T-cell (primary cell): ENCODE measurements at regions not wholly inside any gene's neighbourhood (a gene's known extent, or its start where the extent isn't known, plus 50 kb on each side); places are given as distances from the start of the nearest gene placed in this dataset.

ENCODE experiments used
- ATAC-seq, 4 experiments: fragments of 200-7000 bp in 3 of 4; fragments of 150-1000 bp in 1 of 4; cut with Tn5 transposase; replicated peaks in 1 of 4; 1 replicate in 3 of 4; 2 replicates in 1 of 4; pipeline ENCODE4 v1.10.0; 2021; ENCODE audit warnings: moderate library complexity in 3 of 4, mild to moderate bottlenecking in 2 of 4, moderate number of reproducible peaks in 1 of 4
- CTCF ChIA-PET, 2 donors: fragments of 300-600 bp; sonication (Branson Sonifier 250); formaldehyde crosslinking; loops; one replicate each; lab custom pipeline; 2022; ENCODE audit warnings: antibody characterized with exemption in 2 of 2; lab: Charles Lee
- POLR2A ChIA-PET, 2 donors: fragments of 300-600 bp; sonication (Branson Sonifier 250); formaldehyde crosslinking; loops; one replicate each; lab custom pipeline; 2022; ENCODE audit warnings: antibody characterized with exemption in 2 of 2; lab: Charles Lee
- DNase-seq, 35 experiments: peaks; one replicate each; pipeline versions ENCODE4 v3.0.0 to v3.0.0-alpha.2; 2013 to 2023
- H3K27ac ChIP-seq: one replicate; pipeline ENCODE4 v1.5.1; 2013; ENCODE audit warnings: low read length
- H3K27me3 ChIP-seq, 2 experiments: replicated peaks in 1 of 2; 1 replicate in 1 of 2; 2 replicates in 1 of 2; pipeline versions ENCODE4 v1.6.1 to v1.7.0; 2013; ENCODE audit warnings: low read length in 1 of 2, mixed read lengths in 1 of 2; ENCODE audit not compliant: control insufficient read depth in 2 of 2, insufficient read depth in 2 of 2; ENCODE audit errors: extremely low read depth in 1 of 2
- H3K36me3 ChIP-seq, 2 donors: 1 replicate in 1 of 2; 2 replicates in 1 of 2; pipeline versions ENCODE4 v1.6.1 to v1.7.0; 2013; ENCODE audit warnings: low read length in 1 of 2; ENCODE audit not compliant: control insufficient read depth in 2 of 2, insufficient read depth in 1 of 2; ENCODE audit errors: extremely low read depth in 1 of 2
- H3K4me1 ChIP-seq, 2 experiments: 1 replicate in 1 of 2; 2 replicates in 1 of 2; pipeline versions ENCODE4 v1.6.1 to v1.7.0; 2013; ENCODE audit warnings: low read length in 2 of 2, mixed read lengths in 1 of 2; ENCODE audit not compliant: insufficient read depth in 2 of 2, control insufficient read depth in 1 of 2; ENCODE audit errors: extremely low read depth in 1 of 2
- H3K4me3 ChIP-seq, 2 donors: 1 replicate in 1 of 2; 2 replicates in 1 of 2; pipeline versions ENCODE4 v1.5.1 to v1.7.0; 2013; ENCODE audit warnings: mild to moderate bottlenecking in 2 of 2, low read length in 1 of 2, moderate library complexity in 1 of 2; ENCODE audit not compliant: control insufficient read depth in 1 of 2; ENCODE audit errors: extremely low read depth in 1 of 2
- H3K9me3 ChIP-seq: 2 replicates; pipeline ENCODE4 v1.7.0; 2013
- H3K27ac Mint-ChIP-seq, 2 donors: one replicate each; pipeline ENCODE4 v1.8.0; 2020 to 2021; ENCODE audit warnings: mild to moderate bottlenecking in 2 of 2, mixed read lengths in 2 of 2
- H3K27me3 Mint-ChIP-seq, 2 donors: one replicate each; pipeline ENCODE4 v1.8.0; 2021 to 2022; ENCODE audit warnings: mixed read lengths in 2 of 2
- H3K36me3 Mint-ChIP-seq: one replicate; pipeline ENCODE4 v1.8.0; 2021; ENCODE audit warnings: mixed read lengths
- H3K4me1 Mint-ChIP-seq, 3 donors: one replicate each; pipeline ENCODE4 v1.8.0; 2020 to 2022; ENCODE audit warnings: mixed read lengths in 3 of 3, mild to moderate bottlenecking in 1 of 3
- H3K4me3 Mint-ChIP-seq, 3 donors: one replicate each; pipeline ENCODE4 v1.8.0; 2020 to 2022; ENCODE audit warnings: mild to moderate bottlenecking in 3 of 3, mixed read lengths in 3 of 3, moderate library complexity in 3 of 3
- H3K9me3 Mint-ChIP-seq, 3 donors: one replicate each; pipeline ENCODE4 v1.8.0; 2020 to 2022; ENCODE audit warnings: mixed read lengths in 3 of 3
- whole genome bisulfite sequencing: methylation state at CpG from one replicate; pipeline ENCODE4 v1.1.5; 2013; ENCODE audit warnings: missing lambda C conversion rate; ENCODE audit not compliant: insufficient coverage; 5-methylcytosine and 5-hydroxymethylcytosine counted together

- Mint-ChIP-seq H3K36me3 (no peaks in the 10 kb centered on the region), H3K4me1 (peaks cover 0 to 4% (median 3%) of the 10 kb centered on the region in 3 donors), H3K27me3 (no peaks in the 10 kb centered on the region), H3K27ac (no peak overlapping the region), H3K9me3 (no peaks in the 10 kb centered on the region), H3K4me3 (no peak overlapping the region)
- DNase-seq (no peak), ATAC-seq (no peak)
- WGBS, result no CpG with 5 or more reads among the region's 1 CpG
- Histone ChIP-seq H3K27ac (no peak overlapping the region), H3K4me3 (no peak overlapping the region), H3K9me3 (no peaks in the 10 kb centered on the region), H3K36me3 (no peaks in the 10 kb centered on the region), H3K27me3 (no peaks in the 10 kb centered on the region), H3K4me1 (no peaks in the 10 kb centered on the region)
- ChIA-PET POLR2A (no interaction called here), CTCF (no interaction called here)
Observed at GRCh38 chr1:192901500-192901899, 92.7 kb downstream of the RGS2 start.

- no CpG with 5 or more reads among the region's 5 CpGs for WGBS
- H3K4me1 ChIP-seq, result no peaks in the 10 kb centered on the region
- DNase-seq (no peak), ATAC-seq (no peak)
- no peak overlapping the region for H3K27ac Mint-ChIP-seq
- no peaks in the 10 kb centered on the region for H3K36me3 ChIP-seq
- H3K4me3 Mint-ChIP-seq, result no peak overlapping the region
- H3K27me3 ChIP-seq, result no peaks in the 10 kb centered on the region
- no peaks in the 10 kb centered on the region for H3K36me3 Mint-ChIP-seq
- peaks cover 0 to 4% (median 3%) of the 10 kb centered on the region in 3 donors for H3K4me1 Mint-ChIP-seq
- H3K27ac ChIP-seq, result no peak overlapping the region
- ChIA-PET POLR2A (no interaction called here), CTCF (no interaction called here)
- H3K9me3 ChIP-seq, result no peaks in the 10 kb centered on the region
- no peak overlapping the region for H3K4me3 ChIP-seq
- H3K9me3 Mint-ChIP-seq, result no peaks in the 10 kb centered on the region
- no peaks in the 10 kb centered on the region for H3K27me3 Mint-ChIP-seq
Observed at GRCh38 chr1:192903142-192903541, 94.3 kb downstream of the RGS2 start.

GRCh38 chr1:192904438-192904895 is 95.6 kb downstream of the RGS2 start:
- no peak overlapping the region for H3K4me3 Mint-ChIP-seq

GRCh38 chr1:192905049-192905448 is 96.2 kb downstream of the RGS2 start:
- H3K27me3 Mint-ChIP-seq, result no peaks in the 10 kb centered on the region
- Histone ChIP-seq H3K4me3 (no peak overlapping the region), H3K36me3 (no peaks in the 10 kb centered on the region), H3K4me1 (no peaks in the 10 kb centered on the region), H3K27ac (no peak overlapping the region), H3K27me3 (no peaks in the 10 kb centered on the region), H3K9me3 (no peaks in the 10 kb centered on the region)
- H3K4me1 Mint-ChIP-seq, result peaks cover 0 to 4% (median 3%) of the 10 kb centered on the region in 3 donors
- H3K9me3 Mint-ChIP-seq, result no peaks in the 10 kb centered on the region
- H3K27ac Mint-ChIP-seq, result no peak overlapping the region
- DNase-seq (no peak), ATAC-seq (no peak)
- H3K4me3 Mint-ChIP-seq, result no peak overlapping the region
- ChIA-PET CTCF (interaction anchor here in 1 of 2 donors (0.5 kb wide), 1 partner anchor 161 kb away, joined by 3 read pairs; no protein-coding TSS in a partner anchor), POLR2A (interaction anchor here in 1 of 2 donors (0.6 kb wide), 1 partner anchor 28 kb away, joined by 3 read pairs; no protein-coding TSS in a partner anchor)
- no peaks in the 10 kb centered on the region for H3K36me3 Mint-ChIP-seq

More at GRCh38 chr1:192904438-192904895, 95.6 kb downstream of the RGS2 start:
- POLR2A ChIA-PET, result no interaction called here
- CTCF ChIA-PET, result interaction anchor here in 1 of 2 donors (0.5 kb wide), 1 partner anchor 160 kb away, joined by 3 read pairs; no protein-coding TSS in a partner anchor
- WGBS, result 31% methylated on average over 3 of the region's 7 CpGs
- no peak for DNase-seq
- Histone ChIP-seq H3K4me1 (no peaks in the 10 kb centered on the region), H3K27me3 (no peaks in the 10 kb centered on the region), H3K9me3 (no peaks in the 10 kb centered on the region), H3K27ac (no peak overlapping the region), H3K4me3 (no peak overlapping the region), H3K36me3 (no peaks in the 10 kb centered on the region)
- no peaks in the 10 kb centered on the region for H3K36me3 Mint-ChIP-seq
- no peaks in the 10 kb centered on the region for H3K9me3 Mint-ChIP-seq
- no peak overlapping the region for H3K27ac Mint-ChIP-seq
- H3K4me1 Mint-ChIP-seq, result peaks cover 0 to 4% (median 3%) of the 10 kb centered on the region in 3 donors
- no peaks in the 10 kb centered on the region for H3K27me3 Mint-ChIP-seq
- ATAC-seq, result peak in 2 of 4 experiments; percentile 36 to 44

- Mint-ChIP-seq H3K9me3 (no peaks in the 10 kb centered on the region), H3K4me3 (no peak overlapping the region), H3K4me1 (peaks cover 0 to 4% (median 3%) of the 10 kb centered on the region in 3 donors), H3K27ac (no peak overlapping the region), H3K27me3 (no peaks in the 10 kb centered on the region), H3K36me3 (no peaks in the 10 kb centered on the region)
- DNase-seq (no peak), ATAC-seq (no peak)
- ChIA-PET POLR2A (no interaction called here), CTCF (no interaction called here)
- Histone ChIP-seq H3K27ac (no peak overlapping the region), H3K27me3 (no peaks in the 10 kb centered on the region), H3K4me1 (no peaks in the 10 kb centered on the region), H3K4me3 (no peak overlapping the region), H3K9me3 (no peaks in the 10 kb centered on the region), H3K36me3 (no peaks in the 10 kb centered on the region)
- WGBS, result no CpG with 5 or more reads among the region's 3 CpGs
Observed at GRCh38 chr1:192906334-192906733, 97.5 kb downstream of the RGS2 start.

DNA sequence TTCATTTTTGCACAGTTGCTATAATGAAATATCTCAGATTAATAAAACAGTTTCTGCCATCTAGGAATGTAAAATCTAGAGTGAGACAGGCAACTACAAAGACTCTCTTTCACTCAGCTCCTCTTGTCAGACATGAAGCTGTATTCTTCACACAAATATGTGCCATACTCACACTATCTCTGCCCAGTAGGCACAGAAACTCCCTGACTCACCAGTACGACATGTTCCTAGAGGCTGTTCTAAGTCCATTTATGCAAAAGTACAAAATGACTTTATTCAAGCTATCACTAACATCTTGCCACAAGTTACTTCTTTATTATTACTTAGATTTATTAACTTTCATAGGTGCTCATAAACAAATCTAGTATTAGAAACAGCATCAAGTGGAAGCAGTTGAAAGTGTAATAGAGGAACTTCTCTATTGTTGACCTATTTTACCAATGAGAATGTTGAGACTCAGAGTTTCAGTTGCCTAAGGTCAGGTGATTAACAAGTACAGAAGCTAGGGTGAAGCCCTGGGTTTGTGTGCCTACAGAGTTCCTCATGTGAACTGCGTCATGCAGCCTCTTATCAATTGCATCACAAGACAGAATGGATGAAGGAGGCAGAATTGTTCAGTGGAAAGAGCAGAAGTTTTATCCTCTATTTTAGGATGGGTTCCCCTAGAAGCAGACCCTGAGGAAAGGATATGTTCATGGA is 98.9 kb downstream of the RGS2 start:
- H3K27ac Mint-ChIP-seq, result no peak overlapping the region
- Histone ChIP-seq H3K27ac (no peak overlapping the region), H3K9me3 (no peaks in the 10 kb centered on the region), H3K4me1 (no peaks in the 10 kb centered on the region), H3K4me3 (no peak overlapping the region), H3K36me3 (no peaks in the 10 kb centered on the region), H3K27me3 (no peaks in the 10 kb centered on the region)
- ChIA-PET CTCF (no interaction called here), POLR2A (interaction anchor here in 1 of 2 donors (0.9 kb wide), 1 partner anchor 11 kb away, joined by 3 read pairs; no protein-coding TSS in a partner anchor)
- H3K4me3 Mint-ChIP-seq, result no peak overlapping the region
- H3K4me1 Mint-ChIP-seq, result peaks cover 0 to 4% (median 3%) of the 10 kb centered on the region in 3 donors
- ATAC-seq (no peak), DNase-seq (peak in 1 of 35 experiments; percentile 6)
- H3K36me3 Mint-ChIP-seq, result no peaks in the 10 kb centered on the region
- no peaks in the 10 kb centered on the region for H3K27me3 Mint-ChIP-seq
- H3K9me3 Mint-ChIP-seq, result no peaks in the 10 kb centered on the region
- no CpG with 5 or more reads among the region's 2 CpGs for WGBS
